Upper lobe of left lung (tissue), 6 donors: ENCODE measurements at regions not wholly inside any gene's neighbourhood (a gene's known extent, or its start where the extent isn't known, plus 50 kb on each side); places are given as distances from the start of the nearest gene placed in this dataset.

Experiments used
- ATAC-seq, 2 donors: fragments of 200-7000 bp; cut with Tn5 transposase; one replicate each; pipeline ENCODE4 v1.9.1; 2022; ENCODE audit warnings: mild to moderate bottlenecking in 2 of 2, moderate library complexity in 2 of 2; ENCODE audit not compliant: low FRiP score in 2 of 2
- DNase-seq, 2 donors: peaks; one replicate each; pipeline ENCODE4 v3.0.0-alpha.2; 2019 to 2020
- H3K27ac ChIP-seq, 4 donors: fragments of 200-600 bp; sonication (generic); one replicate each; pipeline ENCODE4 v1.5.1; 2016 to 2019
- H3K27me3 ChIP-seq, 4 donors: fragments of 200-600 bp; sonication (generic); one replicate each; pipeline ENCODE4 v1.5.1; 2017 to 2019
- H3K36me3 ChIP-seq, 4 donors: fragments of 200-600 bp; sonication (generic); one replicate each; pipeline ENCODE4 v1.5.1; 2016 to 2019
- H3K4me1 ChIP-seq, 4 donors: fragments of 200-600 bp; sonication (generic); one replicate each; pipeline ENCODE4 v1.5.1; 2018 to 2019
- H3K4me3 ChIP-seq, 4 donors: fragments of 200-600 bp; sonication (generic); one replicate each; pipeline ENCODE4 v1.5.1; 2017 to 2019; ENCODE audit warnings: mild to moderate bottlenecking in 2 of 4, moderate library complexity in 1 of 4
- H3K9me3 ChIP-seq, 4 donors: fragments of 200-600 bp; sonication (generic); one replicate each; pipeline ENCODE4 v1.5.1; 2018 to 2019
- EP300 ChIP-seq, 4 donors: sonication (generic); formaldehyde crosslinking; IDR thresholded peaks; one replicate each; pipeline ENCODE4 v1.5.1; 2017; ENCODE audit warnings: antibody characterized with exemption in 4 of 4, control low read depth in 2 of 4
- POLR2A ChIP-seq, 4 donors: fragments of 450-650 bp; IDR thresholded peaks; one replicate each; pipeline ENCODE4 v1.5.1; 2016 to 2017; ENCODE audit warnings: antibody characterized with exemption in 4 of 4, mild to moderate bottlenecking in 2 of 4
- POLR2AphosphoS5 ChIP-seq, 2 donors: sonication (generic); formaldehyde crosslinking; IDR thresholded peaks; one replicate each; pipeline ENCODE4 v1.5.1; 2017; ENCODE audit warnings: antibody characterized with exemption in 2 of 2
- WGBS, 2 donors: methylation state at CpG; one replicate each; pipeline ENCODE4 v1.1.5; 2017 to 2018; 5-methylcytosine and 5-hydroxymethylcytosine counted together
- TF ChIP-seq, protein P1 (sequence below), 6 experiments: fragments of 450-650 bp in 4 of 6; fragments of 200-600 bp in 2 of 6; sonication (generic) in 2 of 6; IDR thresholded peaks; one replicate each; pipeline ENCODE4 v1.5.1; 2016 to 2019; ENCODE audit warnings: antibody characterized with exemption in 6 of 6
- donor health status: DM: no; HTN: no; CAD: no; lungs with moderate emphysema.
- donor health status: DM: no; HTN: yes; CAD: no; lungs with severe emphysema.

DNA sequence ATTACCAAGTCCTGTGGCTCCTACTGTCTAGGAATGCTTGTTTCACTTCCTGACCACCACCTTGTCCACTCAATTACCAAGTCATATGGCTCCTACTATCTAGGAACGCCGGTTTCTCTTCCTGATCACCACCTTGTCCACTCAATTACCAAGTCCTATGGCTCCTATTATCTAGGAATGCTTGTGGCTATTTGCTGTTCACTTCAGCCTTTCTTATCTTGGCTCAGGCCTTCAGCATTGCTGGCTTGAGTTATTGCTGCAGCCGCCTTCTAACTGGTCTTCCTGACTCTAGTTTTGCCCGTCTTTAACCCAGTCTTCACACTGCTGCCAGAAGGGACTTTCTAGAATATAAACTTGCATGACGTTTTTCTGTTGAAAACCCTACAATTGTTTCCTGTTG is 82.5 kb upstream of the GAREM1 start:
- no peak for TF ChIP-seq EP300 (IDR thresholded peaks at IDR 0.05)
- TF ChIP-seq POLR2A (IDR thresholded peaks at IDR 0.05), result no peak
- TF ChIP-seq POLR2AphosphoS5 (IDR thresholded peaks at IDR 0.05), result no peak
- TF ChIP-seq, protein P1, sequence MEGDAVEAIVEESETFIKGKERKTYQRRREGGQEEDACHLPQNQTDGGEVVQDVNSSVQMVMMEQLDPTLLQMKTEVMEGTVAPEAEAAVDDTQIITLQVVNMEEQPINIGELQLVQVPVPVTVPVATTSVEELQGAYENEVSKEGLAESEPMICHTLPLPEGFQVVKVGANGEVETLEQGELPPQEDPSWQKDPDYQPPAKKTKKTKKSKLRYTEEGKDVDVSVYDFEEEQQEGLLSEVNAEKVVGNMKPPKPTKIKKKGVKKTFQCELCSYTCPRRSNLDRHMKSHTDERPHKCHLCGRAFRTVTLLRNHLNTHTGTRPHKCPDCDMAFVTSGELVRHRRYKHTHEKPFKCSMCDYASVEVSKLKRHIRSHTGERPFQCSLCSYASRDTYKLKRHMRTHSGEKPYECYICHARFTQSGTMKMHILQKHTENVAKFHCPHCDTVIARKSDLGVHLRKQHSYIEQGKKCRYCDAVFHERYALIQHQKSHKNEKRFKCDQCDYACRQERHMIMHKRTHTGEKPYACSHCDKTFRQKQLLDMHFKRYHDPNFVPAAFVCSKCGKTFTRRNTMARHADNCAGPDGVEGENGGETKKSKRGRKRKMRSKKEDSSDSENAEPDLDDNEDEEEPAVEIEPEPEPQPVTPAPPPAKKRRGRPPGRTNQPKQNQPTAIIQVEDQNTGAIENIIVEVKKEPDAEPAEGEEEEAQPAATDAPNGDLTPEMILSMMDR (IDR thresholded peaks at IDR 0.05), result no peak
- ATAC-seq (no peak), DNase-seq (no peak)
- no peaks in the 10 kb centered on the region for H3K4me1 ChIP-seq
- no peaks in the 10 kb centered on the region for H3K9me3 ChIP-seq
- H3K27ac ChIP-seq, result no peak overlapping the region
- no peak overlapping the region for H3K4me3 ChIP-seq
- H3K27me3 ChIP-seq, result no peaks in the 10 kb centered on the region
- no peaks in the 10 kb centered on the region for H3K36me3 ChIP-seq
- WGBS, 2 donors, result 58 to 65% methylated on average over 5 of the region's 5 CpGs

DNA sequence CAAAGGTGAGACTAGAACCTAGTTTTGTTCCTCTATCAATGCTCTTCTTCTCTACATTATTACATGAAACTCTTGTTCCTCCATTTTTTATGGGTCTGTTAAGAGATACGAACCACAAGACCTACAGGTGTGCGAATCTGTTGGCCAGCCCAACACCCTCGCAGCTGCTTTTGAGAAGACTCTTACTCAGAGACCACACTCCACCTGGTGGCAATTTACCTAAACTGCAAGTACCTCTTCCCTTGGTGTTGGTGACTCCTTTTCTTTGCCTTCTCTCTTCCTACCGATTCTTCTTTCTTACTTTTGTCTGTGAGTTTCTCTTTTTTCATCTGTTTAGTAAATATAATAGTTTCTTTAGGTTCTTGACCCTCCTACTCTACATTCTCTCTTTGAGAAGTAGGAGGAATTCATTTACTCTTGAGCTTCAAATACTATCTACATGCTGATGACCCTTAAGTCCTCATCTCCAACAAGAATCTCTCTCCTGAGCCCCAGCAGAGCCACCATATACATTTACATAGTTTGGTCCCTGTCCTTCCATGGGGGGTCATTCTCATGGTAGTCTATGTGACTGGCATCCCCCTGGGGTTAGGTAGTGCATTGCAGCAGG is 81.8 kb upstream of the GAREM1 start:
- no peaks in the 10 kb centered on the region for H3K9me3 ChIP-seq
- WGBS, 2 donors, result 14 to 19% methylated on average over 4 of the region's 4 CpGs
- no peak overlapping the region for H3K27ac ChIP-seq
- no peaks in the 10 kb centered on the region for H3K36me3 ChIP-seq
- TF ChIP-seq, protein P1 (IDR thresholded peaks at IDR 0.05), result peak; percentile 51 to 76 (median 64)
- no peak for TF ChIP-seq POLR2A (IDR thresholded peaks at IDR 0.05)
- peak; percentile 71 to 81 for ATAC-seq
- H3K4me1 ChIP-seq, result no peaks in the 10 kb centered on the region
- DNase-seq, result peak in 1 of 2 donors; percentile 61
- no peak overlapping the region for H3K4me3 ChIP-seq
- no peaks in the 10 kb centered on the region for H3K27me3 ChIP-seq

DNA sequence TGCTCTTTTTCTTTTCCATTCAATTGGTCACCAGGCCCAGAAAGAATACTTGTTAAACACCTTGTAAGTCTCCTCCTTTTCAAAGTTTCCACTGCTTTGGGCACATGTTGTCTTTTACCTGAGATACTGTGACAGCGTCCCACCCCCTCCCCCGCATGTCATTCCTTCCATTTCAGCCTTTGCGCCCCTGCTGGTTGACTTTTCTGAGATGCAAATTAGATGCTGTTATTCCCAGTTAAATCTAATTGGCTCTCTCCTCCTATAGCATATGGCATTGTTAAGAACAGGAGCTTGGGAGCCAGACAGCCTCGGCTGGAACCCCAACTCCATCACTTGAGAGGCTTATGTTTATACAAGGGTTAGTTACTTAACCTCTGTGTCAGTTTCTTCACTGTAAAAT is 80.3 kb upstream of the GAREM1 start:
- Histone ChIP-seq H3K27me3 (no peaks in the 10 kb centered on the region), H3K36me3 (no peaks in the 10 kb centered on the region), H3K4me3 (no peak overlapping the region), H3K4me1 (no peaks in the 10 kb centered on the region), H3K9me3 (no peaks in the 10 kb centered on the region), H3K27ac (no peak overlapping the region)
- DNase-seq, result no peak
- no peak for ATAC-seq
- TF ChIP-seq POLR2A (IDR thresholded peaks at IDR 0.05) (no peak), POLR2AphosphoS5 (IDR thresholded peaks at IDR 0.05) (no peak), EP300 (IDR thresholded peaks at IDR 0.05) (no peak)
- TF ChIP-seq, protein P1 (IDR thresholded peaks at IDR 0.05), result no peak
- 44 to 52% methylated on average over 4 of the region's 4 CpGs for WGBS, 2 donors

DNA sequence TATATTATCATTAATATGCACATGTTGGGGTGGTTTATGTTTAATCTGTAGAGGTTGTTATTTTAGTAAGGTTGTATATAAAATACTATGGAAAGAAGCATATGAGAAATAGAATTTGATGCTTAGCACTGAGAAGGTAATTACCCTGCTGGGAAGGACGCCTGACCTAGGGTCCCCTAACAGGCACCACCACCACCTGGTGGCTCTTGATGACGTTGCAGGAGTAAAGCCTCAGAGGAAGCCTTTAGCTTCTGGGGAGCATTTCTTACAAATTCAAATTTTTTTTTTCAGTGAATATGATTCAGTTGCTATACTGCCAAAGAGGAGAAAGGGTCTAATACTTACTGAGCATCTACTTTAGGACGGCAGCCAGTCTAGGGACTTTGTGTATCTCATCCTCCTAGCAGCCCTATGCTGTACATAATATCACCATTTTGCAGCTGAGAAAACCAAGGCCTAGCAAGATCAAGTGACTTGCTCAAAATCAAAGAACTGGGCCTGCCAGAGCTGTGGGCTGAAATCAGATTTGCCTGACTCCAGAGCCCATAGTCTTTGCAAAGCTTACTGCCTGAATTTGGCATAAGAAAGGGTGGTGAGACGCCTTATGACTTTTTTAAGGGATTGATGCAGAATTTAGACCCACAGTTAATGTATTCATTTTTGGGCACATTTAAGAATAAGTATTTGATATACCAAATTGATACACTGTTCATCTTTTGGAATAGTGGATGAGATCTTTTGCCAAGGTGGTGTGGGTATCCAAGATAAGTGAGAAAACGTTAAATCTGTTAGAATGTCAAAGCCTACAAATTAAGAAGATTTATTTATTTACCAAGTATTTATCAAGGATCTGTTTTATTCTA is 78.8 kb upstream of the GAREM1 start:
- H3K36me3 ChIP-seq, result no peaks in the 10 kb centered on the region
- peak in 1 of 2 donors; percentile 62 for ATAC-seq
- no peak overlapping the region for H3K4me3 ChIP-seq
- TF ChIP-seq, protein P1 (IDR thresholded peaks at IDR 0.05), result peak in 5 of 6 experiments; percentile 44 to 57 (median 46)
- TF ChIP-seq EP300 (IDR thresholded peaks at IDR 0.05), result no peak
- no peaks in the 10 kb centered on the region for H3K9me3 ChIP-seq
- H3K4me1 ChIP-seq, result no peaks in the 10 kb centered on the region
- no peak overlapping the region for H3K27ac ChIP-seq
- DNase-seq, result peak in 1 of 2 donors; percentile 44
- H3K27me3 ChIP-seq, result no peaks in the 10 kb centered on the region
- 38 to 42% methylated on average over 5 of the region's 5 CpGs for WGBS, 2 donors
